ENCODE measurements at regions not wholly inside any gene's neighbourhood (a gene's known extent, or its start where the extent isn't known, plus 50 kb on each side); places are given as distances from the start of the nearest gene placed in this dataset.

GRCh38 chr9:115169003-115169402 is 51.0 kb upstream of the TNC start:
- Histone ChIP-seq H3K36me3 (ENCODE audit: control insufficient read depth, insufficient read depth, low read length) (no peaks in the 10 kb centered on the region), H3K4me3 (replicated peaks; ENCODE audit: low read depth, low read length) (no peak overlapping the region), H3K27me3 (replicated peaks; ENCODE audit: control insufficient read depth, insufficient read depth, low read length) (no peaks in the 10 kb centered on the region)
- TF ChIP-seq CTCF (IDR thresholded peaks at IDR 0.05; ENCODE audit: insufficient read depth, low read length, poor library complexity, severe bottlenecking), result no peak
- no peak for DNase-seq (ENCODE audit: extremely low read depth, insufficient read length)

- no peak for DNase-seq (ENCODE audit: extremely low read depth, insufficient read length)
- no peak for TF ChIP-seq CTCF (IDR thresholded peaks at IDR 0.05; ENCODE audit: insufficient read depth, low read length, poor library complexity, severe bottlenecking)
- no peak overlapping the region for H3K4me3 ChIP-seq (replicated peaks; ENCODE audit: low read depth, low read length)
- no peaks in the 10 kb centered on the region for H3K36me3 ChIP-seq (ENCODE audit: control insufficient read depth, insufficient read depth, low read length)
- no peaks in the 10 kb centered on the region for H3K27me3 ChIP-seq (replicated peaks; ENCODE audit: control insufficient read depth, insufficient read depth, low read length)
Measured at GRCh38 chr9:115170358-115171073, 52.6 kb upstream of the TNC start.

GRCh38 chr9:115171921-115172388 is 54.0 kb upstream of the TNC start:
- H3K27me3 ChIP-seq (replicated peaks; ENCODE audit: control insufficient read depth, insufficient read depth, low read length), result no peaks in the 10 kb centered on the region
- no peak for TF ChIP-seq CTCF (IDR thresholded peaks at IDR 0.05; ENCODE audit: insufficient read depth, low read length, poor library complexity, severe bottlenecking)
- no peaks in the 10 kb centered on the region for H3K36me3 ChIP-seq (ENCODE audit: control insufficient read depth, insufficient read depth, low read length)
- no peak overlapping the region for H3K4me3 ChIP-seq (replicated peaks; ENCODE audit: low read depth, low read length)
- no peak for DNase-seq (ENCODE audit: extremely low read depth, insufficient read length)

- no peak for TF ChIP-seq CTCF (IDR thresholded peaks at IDR 0.05; ENCODE audit: insufficient read depth, low read length, poor library complexity, severe bottlenecking)
- no peak for DNase-seq (ENCODE audit: extremely low read depth, insufficient read length)
- Histone ChIP-seq H3K4me3 (replicated peaks; ENCODE audit: low read depth, low read length) (no peak overlapping the region), H3K27me3 (replicated peaks; ENCODE audit: control insufficient read depth, insufficient read depth, low read length) (no peaks in the 10 kb centered on the region), H3K36me3 (ENCODE audit: control insufficient read depth, insufficient read depth, low read length) (no peaks in the 10 kb centered on the region)
Measured at GRCh38 chr9:115182264-115182663, 64.3 kb upstream of the TNC start.

- TF ChIP-seq CTCF (IDR thresholded peaks at IDR 0.05; ENCODE audit: insufficient read depth, low read length, poor library complexity, severe bottlenecking), result no peak
- Histone ChIP-seq H3K36me3 (ENCODE audit: control insufficient read depth, insufficient read depth, low read length) (no peaks in the 10 kb centered on the region), H3K27me3 (replicated peaks; ENCODE audit: control insufficient read depth, insufficient read depth, low read length) (no peaks in the 10 kb centered on the region), H3K4me3 (replicated peaks; ENCODE audit: low read depth, low read length) (no peak overlapping the region)
- DNase-seq (ENCODE audit: extremely low read depth, insufficient read length), result no peak
Measured at GRCh38 chr9:115183436-115183835, 65.5 kb upstream of the TNC start.

GRCh38 chr9:115189686-115190085 is 71.7 kb upstream of the TNC start:
- TF ChIP-seq CTCF (IDR thresholded peaks at IDR 0.05; ENCODE audit: insufficient read depth, low read length, poor library complexity, severe bottlenecking), result no peak
- no peaks in the 10 kb centered on the region for H3K27me3 ChIP-seq (replicated peaks; ENCODE audit: control insufficient read depth, insufficient read depth, low read length)
- H3K36me3 ChIP-seq (ENCODE audit: control insufficient read depth, insufficient read depth, low read length), result no peaks in the 10 kb centered on the region
- no peak overlapping the region for H3K4me3 ChIP-seq (replicated peaks; ENCODE audit: low read depth, low read length)
- DNase-seq (ENCODE audit: extremely low read depth, insufficient read length), result no peak

All from GM06990 (cell line).